ENCODE measurements at regions not wholly inside any gene's neighbourhood (a gene's known extent, or its start where the extent isn't known, plus 50 kb on each side); places are given as distances from the start of the nearest gene placed in this dataset.
"Not testable (repeated sequence)": the region's sequence is repeated elsewhere in the genome, so short reads cannot be mapped to it uniquely, and the experiment has no call there.

DNA sequence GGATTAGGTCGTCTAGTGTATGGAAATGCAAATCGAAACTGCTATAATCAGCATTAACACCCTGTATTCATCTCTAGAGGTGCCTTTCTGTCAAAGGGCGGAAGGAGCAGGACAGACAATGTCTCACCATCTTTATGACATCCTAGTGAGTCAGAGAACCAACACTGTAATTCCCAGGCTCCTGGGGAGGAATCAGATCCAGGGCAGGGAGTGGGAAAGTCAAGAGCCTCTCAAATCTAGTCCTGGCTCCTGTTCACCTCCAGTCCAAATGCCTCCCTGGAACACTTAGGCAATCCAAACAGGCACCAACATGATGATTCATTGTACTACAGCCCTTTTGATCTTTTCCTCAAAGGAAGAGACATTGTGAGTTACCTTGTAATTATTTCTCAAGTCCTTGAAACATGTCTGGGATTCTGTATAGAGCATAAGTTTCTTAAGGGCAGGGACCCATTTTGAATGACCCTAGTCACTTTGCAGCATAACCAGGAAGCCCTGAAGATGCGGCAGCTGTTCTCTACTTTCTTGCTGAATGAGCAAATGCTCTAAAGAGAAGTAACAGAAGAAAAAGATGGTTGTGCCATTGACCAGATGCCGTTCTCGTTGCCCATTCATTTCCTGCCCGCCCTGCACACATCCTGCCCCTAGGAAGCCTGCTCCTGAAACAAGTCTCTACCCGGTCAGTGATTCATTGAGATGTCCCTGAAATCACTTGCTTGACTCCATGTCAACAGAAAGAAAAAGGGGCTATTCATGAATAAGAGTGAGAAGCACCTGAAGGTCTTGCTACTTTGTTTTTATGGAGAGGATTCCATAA is 112.8 kb upstream of the JARID2 start:
- DNase-seq = peak; percentile 76

DNA sequence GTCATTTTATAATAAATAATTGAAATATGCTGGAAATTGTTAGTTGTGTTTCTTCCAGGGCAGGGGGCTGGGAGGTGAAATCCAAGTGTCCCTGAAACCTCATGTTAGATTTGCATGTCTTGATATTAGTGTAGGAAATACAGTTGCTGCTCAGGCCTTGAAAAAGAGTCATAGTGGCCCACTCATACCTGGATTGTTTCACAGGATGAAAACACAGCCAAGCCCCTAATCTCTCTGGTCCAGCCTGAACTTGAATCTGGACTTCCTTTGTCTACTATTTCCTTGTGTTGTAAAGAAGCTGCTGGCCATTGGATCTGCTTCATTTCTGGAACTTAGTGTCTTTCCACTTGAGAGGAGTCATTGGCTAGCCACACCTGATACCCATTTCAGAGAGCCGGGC is 108.8 kb upstream of the JARID2 start:
- no peak for DNase-seq

DNA sequence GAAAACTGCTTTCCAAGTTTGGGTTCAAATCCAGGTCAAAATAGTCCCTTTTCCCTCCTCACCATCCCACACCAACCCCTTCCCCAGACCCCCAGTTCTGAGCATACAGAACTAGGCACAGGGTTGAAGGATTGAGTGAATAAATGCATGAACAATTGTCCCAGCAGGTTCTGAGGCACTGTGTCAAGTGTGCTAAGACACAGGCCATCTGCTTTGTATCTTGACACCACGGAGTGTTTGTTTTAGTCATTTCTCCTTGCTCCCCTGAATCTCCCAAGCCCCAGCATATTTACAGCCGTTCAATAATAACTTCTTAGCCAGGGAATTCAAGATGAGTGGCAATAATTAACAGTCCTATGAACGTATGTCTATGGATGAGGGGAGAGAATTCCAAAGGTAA is 102.8 kb upstream of the JARID2 start:
- no peak for DNase-seq

DNA sequence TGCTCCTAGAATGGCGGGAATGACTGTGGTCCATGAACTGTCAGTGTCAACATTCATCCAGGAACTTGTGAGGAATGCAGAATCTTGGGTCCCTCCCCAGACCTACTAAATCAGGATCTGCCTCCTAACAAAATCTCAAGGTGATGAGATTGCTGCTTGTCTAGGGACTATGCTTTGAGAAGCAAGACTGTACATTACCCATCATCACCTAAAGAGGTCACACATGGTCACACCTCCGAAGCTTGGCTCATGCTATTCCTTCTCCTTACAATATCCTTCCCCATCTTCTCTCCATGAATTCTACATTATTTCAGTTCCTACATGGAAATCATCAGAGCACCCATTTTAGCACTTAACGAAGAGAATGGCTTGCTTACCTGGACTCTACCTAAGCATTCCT is 102.3 kb upstream of the JARID2 start:
- no peak for DNase-seq

GRCh38 chr6:15145821-15146220 is 100.0 kb upstream of the JARID2 start:
- DNase-seq = no peak

DNA sequence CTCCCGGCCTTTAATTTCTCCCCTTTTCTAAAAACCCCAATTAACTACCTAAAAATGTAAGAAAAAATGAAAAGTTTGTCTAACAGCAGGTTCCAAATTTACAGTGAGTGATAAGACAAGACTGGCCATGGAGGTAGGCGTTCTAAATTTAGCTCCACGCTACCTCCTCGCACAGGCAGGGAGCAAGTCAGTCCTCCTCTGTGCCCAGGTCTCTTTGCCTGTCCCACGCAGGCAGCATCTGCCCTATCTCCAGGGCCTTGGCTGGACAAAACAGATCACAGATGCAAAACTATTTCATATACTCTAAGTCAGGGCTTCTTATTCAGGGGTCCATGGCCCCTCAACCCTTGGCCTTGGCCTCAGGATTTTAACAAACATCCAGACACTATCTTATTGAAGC is 98.0 kb upstream of the JARID2 start:
- DNase-seq = no peak

- DNase-seq = no peak
Observed at GRCh38 chr6:15148356-15148946, 97.4 kb upstream of the JARID2 start.

GRCh38 chr6:15150207-15150606 is 95.7 kb upstream of the JARID2 start:
- DNase-seq = no peak

GRCh38 chr6:15152700-15153099 is 93.2 kb upstream of the JARID2 start:
- no peak for DNase-seq

- no peak for DNase-seq
Observed at GRCh38 chr6:15153191-15153590, 92.7 kb upstream of the JARID2 start.

DNA sequence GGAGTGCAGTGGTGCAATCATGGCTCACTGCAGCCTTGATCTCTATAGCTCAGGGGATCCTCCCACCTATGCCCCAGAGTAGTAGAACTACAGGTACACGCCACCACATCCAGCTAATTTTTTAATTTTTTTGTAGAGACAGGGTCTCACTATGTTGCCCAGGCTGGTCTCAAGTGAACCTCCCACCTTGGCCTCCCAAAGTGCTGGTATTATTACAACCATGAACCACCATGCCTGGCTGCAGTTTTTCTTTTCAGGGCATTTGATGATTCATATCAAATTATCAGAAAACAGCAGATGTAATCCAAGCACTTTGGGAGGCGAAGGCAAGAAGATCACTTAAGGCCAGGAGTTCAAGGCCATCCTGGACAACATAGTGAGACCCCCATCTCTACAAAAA is 88.4 kb upstream of the JARID2 start:
- no peak for DNase-seq

GRCh38 chr6:15158821-15159619 is 86.8 kb upstream of the JARID2 start:
- DNase-seq = no peak

GRCh38 chr6:15160812-15161211 is 85.1 kb upstream of the JARID2 start:
- DNase-seq = no peak

DNA sequence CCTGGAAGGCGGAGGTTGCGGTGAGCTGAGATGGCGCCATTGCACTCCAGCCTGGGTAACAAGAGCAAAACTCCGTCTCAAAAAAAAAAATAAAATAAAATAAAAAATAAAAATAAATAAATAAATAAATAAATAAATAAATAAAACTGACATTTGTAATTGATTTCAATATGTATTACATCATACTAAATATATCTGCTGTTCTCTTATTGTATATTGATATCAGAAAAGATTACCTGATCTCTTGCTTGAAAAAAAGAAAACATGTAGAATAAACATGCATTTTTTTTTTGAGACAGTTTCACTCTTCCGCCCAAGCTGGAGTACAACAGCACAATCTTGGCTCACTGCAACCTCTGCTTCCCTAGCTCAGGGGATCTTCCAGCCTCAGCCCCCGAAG is 81.0 kb upstream of the JARID2 start:
- DNase-seq = not testable (repeated sequence)

- DNase-seq = no peak
Observed at GRCh38 chr6:15166121-15166520, 79.7 kb upstream of the JARID2 start.

DNA sequence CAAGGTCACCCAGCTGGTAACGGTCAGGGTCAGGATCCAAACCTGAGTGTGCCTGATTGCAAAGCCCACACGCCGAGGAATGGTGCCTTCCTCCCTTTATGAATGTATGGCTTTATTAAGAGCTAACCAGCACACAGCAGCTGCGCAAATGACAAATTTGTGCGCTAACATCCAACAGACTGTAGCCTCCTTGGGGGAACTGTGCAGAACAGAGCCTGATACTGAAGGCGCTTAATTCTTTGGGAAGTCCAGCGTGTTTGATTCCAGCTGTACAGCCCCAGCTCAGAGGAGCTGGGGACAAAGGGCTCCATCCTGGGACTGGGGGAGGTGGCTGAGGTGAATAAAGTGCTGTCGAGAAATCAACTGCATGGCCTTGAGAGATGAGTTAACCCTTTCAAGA is 75.7 kb upstream of the JARID2 start:
- DNase-seq = no peak

DNA sequence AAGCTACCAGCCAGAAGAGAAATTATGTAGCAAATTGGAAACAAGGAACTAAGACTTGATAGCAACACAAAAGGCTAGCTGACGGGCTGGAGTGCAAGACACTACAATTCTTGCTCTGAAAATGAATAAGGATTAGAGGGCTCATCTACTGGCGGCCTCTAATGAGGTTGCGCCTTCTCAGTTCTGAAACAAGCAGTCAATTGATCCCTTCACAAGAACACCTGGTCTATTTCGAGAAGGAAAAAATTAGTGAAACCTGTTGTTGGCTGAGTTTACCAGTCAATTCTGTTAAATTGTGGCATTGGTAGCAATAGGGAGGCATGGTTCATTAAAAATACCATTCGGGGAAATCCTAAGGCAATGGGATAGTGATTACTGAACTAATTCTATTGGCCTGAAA is 74.8 kb upstream of the JARID2 start:
- no peak for DNase-seq

DNA sequence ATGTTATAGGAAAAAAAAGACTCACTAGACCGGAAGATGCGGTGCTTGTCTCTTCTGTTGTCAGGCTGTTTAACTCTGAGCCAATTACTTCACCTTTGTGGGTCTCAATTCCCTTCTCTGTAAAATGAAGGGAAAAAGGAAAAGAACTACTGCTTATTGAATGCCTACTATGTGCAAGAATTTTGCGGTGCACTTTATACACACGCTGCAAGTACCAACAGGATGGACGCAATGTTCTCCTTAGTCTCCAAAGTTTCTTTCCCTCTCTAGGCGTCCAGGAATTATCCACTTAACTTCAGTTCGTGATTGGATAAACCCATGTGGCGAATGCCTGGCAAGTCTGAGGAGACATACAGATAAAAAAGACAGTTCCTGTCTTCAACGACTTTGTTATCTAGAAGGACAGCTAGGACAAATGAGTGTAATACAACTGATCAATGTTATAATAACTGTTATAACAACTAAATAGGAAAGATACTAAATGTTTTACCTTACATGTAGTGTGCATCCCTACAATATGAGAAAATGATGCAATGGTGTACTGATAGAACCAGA is 69.0 kb upstream of the JARID2 start:
- DNase-seq = no peak

GRCh38 chr6:15183979-15184378 is 61.9 kb upstream of the JARID2 start:
- DNase-seq = no peak

GRCh38 chr6:15184441-15184861 is 61.4 kb upstream of the JARID2 start:
- DNase-seq = peak; percentile 11

DNA sequence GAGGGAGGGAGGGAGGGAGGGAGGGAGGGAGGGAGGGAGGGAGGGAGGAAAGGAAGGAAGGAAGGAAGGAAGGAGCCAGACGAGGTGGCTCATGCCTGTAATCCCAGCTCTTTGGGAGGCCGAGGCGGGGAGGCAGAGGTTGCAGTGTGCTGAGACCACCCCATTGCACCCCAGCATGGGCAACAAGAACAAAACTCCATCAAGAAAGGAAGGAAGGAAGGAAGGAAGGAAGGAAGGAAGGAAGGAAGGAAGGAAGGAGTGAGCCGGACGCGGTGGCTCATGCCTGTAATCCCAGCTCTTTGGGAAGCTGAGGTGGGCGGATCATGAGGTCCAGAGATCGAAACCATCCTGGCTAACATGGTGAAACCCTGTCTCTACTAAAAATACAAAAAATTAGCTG is 60.8 kb upstream of the JARID2 start:
- not testable (repeated sequence) for DNase-seq

GRCh38 chr6:15193451-15193850 is 52.4 kb upstream of the JARID2 start:
- DNase-seq = not testable (repeated sequence)

DNA sequence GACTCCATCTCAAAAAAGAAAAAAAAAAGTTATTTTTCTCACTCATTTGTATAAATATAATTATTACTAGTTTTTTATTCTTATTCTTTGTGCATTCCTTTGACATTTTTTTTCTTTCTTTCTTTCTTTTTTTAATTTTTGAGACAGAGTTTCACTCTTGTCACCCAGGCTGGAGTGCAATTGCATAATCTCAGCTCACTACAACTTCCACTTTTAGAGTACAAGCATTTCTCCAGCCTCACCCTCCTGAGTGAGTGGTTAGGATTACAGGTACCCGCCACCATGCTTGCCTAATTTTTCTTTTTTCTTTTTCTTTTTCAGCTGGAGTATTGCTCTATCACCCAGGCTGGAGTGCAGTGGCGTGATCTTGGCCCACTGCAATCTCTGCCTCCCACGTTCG is 51.4 kb upstream of the JARID2 start:
- no peak for DNase-seq
